NCI-H69 (cell line): ENCODE measurements at regions not wholly inside any gene's neighbourhood (a gene's known extent, or its start where the extent isn't known, plus 50 kb on each side); places are given as distances from the start of the nearest gene placed in this dataset.
A peak's percentile ranks its signal among the peaks of the same experiment; 100 is the strongest.
"Not testable (repeated sequence)": the region's sequence is repeated elsewhere in the genome, so short reads cannot be mapped to it uniquely, and the experiment has no call there.

ENCODE experiments used
- DNase-seq: peaks from one replicate; lab custom pipeline; 2025; lab: John Stamatoyannopoulos, UW

DNA sequence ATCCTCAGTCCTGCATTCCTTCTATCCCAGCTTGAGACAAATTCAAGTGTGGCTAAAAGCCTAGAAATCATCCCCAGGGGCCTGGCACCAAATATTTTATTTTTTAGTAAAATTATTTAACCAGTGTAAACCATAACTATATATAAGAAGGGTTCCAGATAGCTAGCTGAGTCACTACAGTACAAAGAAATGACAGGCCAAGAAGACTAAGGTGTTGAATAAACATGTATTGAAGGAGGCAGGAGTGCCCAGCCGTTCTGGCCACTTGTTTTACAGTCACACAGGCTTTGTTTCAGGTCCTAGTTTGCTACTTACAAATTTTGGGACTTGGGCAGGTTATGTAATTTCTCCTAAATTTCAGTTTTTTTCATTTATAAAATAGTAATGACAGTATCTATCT lies 225.9 kb upstream of the PITX2 start:
- DNase-seq, result no peak

GRCh38 chr4:110849461-110849860 lies 226.6 kb upstream of the PITX2 start:
- no peak for DNase-seq

- peak; percentile 67 for DNase-seq
These were observed 227.9 kb upstream of the PITX2 start for GRCh38 chr4:110850461-110851442.

GRCh38 chr4:110851989-110852388 lies 229.1 kb upstream of the PITX2 start:
- no peak for DNase-seq

DNA sequence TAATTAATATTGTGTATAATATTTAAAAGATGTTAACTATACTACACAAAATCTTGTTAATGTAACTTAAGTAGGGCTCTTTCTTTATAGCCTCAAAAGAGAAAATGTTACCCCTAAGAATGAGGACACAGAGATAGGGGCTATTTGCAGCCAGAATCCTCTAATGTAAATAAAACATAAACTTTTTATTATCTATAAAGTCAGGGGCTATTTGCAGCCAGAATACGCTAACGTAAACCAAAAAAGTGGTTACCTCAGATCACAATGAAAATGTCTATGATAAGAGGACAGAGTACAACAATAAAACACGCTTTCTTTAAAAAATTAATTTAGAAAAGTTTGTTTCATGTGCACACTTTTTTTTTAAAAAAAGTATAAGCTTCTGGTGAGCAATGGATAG lies 229.9 kb upstream of the PITX2 start:
- DNase-seq, result no peak

DNA sequence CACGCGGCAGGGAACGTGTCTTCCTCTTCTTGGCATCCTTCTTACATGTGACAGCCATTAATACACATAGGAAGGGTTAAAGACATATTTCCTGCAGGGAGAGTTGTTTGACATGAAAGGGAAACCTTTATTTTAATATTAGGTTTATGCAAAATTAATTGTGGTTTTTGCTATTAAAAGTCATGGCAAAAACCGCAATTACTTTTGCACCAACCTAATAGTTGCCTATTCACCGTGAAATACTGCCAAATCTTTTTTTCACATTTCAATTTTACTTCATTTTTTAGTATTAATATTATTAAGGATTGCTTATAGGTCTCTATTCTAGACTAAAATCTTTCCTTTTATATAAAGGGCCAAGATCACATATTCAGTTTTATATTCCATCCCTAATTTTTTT lies 230.4 kb upstream of the PITX2 start:
- no peak for DNase-seq

DNA sequence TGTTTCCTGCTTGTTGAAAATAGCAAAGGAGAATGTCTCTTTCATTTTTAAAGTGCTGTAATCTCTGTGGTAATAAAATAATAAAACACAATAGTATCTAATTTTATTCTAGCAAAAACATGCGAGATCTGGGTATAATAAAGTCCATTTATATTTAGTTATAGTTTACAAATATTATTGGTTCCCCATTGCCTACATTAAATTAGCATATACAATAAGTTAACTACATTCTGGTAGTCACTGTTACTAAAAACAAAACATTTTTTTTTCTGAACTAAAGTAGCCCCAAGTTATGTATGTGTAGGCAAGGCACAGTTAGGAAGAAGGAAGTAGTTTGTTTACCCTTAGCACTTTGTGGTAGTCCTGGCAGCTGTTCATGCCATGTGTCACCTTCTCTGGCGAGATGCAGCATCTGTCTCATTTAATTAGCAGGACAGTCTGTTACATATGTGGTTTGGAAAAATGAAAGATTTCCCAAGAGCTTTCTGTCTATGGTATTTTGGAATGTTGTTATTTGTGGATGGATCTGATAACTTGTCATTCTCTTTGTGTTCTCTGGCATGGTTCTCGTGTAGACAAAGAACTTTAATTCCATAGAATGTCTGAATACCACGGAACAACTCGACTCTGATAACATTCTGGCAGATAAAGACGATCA lies 231.3 kb upstream of the PITX2 start:
- DNase-seq, result peak; percentile 49

- no peak for DNase-seq
These were observed 237.2 kb upstream of the PITX2 start for GRCh38 chr4:110860125-110860524.

DNA sequence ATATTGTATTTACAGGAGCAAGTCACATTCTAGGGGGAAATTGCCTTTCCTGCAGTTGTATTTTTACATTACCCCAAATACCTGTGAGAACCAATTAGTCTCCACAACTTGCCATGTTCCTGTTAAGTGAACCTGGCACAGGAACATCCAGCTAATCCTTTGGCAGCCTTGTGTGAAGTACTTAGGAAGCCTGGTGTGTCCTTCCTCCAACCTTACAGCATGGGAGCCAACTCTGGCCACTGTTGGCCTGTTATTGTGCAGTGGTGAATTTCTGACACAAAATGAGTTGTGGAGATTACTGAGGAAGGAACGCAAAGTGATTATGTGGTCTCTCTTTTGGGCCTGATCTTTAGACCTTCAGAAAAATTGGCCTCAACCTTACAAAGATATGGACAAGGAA lies 238.0 kb upstream of the PITX2 start:
- DNase-seq, result no peak

GRCh38 chr4:110865611-110866259 lies 242.9 kb upstream of the PITX2 start:
- DNase-seq, result no peak

GRCh38 chr4:110867251-110867960 lies 244.5 kb upstream of the PITX2 start:
- peak; percentile 5 for DNase-seq

DNA sequence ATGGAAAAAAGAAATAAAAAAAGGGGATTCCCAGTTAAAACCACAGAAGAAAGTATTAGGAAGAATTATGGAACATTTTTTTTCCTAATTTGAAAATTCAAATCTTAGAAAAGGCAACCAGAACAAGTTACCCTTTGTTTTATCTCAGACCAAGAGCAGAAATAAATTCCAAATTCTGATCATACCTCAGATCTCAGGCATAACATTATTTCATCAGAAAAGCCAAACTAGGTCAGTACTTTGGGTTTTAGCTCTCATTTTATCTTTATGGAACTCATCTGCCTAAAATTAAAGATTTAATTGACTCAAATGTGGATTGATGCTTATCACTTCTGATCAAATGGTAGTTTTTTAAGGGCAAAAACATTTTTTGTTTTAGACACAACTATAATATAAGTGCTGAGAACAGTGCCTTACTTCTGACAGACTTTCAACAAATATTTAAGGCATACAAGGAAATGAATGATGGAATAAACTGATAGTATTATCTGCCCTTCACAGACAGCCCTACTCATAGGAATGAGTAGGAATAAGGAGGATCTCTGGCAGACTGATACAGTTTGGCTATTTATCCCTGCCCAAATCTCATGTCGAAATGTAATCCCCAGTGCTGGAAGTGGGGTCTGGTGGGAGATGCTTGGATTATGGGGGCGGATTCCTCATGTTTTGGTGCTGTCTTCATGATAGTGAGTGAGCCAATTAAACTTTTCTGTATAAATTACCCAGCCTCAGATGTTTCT lies 245.3 kb upstream of the PITX2 start:
- no peak for DNase-seq

DNA sequence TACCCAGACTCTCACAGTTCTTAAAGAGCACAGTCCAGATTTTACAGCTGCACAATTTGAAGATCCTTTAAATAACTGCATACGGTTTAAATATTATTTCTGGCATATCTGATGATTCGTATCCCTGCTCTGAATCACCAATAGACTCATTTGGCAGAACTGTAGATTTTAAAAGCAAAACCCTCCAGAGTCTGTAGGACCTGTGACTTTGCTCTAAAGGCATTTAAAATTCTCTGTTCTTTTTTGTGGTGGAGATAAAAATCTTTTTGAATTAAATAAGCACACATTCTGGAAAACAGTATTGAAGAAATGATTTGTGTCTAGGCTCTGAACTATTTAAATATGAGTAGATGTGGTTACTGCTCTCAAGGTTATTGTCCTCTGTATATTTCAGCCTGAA lies 246.2 kb upstream of the PITX2 start:
- DNase-seq, result no peak

GRCh38 chr4:110869862-110870572 lies 247.1 kb upstream of the PITX2 start:
- DNase-seq, result peak; percentile 60

- DNase-seq, result not testable (repeated sequence)
These were observed 253.3 kb upstream of the PITX2 start for GRCh38 chr4:110876214-110876613.

DNA sequence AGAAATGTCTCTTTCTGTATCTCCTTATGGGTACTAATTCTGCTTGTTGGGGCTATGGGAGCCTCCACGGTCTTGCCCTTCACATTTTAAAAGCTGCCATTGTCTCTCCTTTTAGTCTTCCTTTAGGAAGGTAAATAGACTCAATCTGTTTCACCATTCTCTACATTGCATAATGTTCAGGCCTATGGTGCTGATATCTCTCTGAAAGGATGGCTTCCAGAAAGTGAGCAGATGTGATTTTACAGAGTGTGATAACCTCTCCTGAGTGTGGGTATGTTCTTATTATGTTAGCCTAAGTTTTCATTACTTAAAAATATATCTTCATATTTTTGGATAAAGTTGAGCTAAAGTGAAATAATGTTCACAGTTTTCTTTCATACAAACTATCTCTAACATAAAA lies 254.0 kb upstream of the PITX2 start:
- peak; percentile 14 for DNase-seq

GRCh38 chr4:110877778-110878370 lies 255.0 kb upstream of the PITX2 start:
- no peak for DNase-seq

DNA sequence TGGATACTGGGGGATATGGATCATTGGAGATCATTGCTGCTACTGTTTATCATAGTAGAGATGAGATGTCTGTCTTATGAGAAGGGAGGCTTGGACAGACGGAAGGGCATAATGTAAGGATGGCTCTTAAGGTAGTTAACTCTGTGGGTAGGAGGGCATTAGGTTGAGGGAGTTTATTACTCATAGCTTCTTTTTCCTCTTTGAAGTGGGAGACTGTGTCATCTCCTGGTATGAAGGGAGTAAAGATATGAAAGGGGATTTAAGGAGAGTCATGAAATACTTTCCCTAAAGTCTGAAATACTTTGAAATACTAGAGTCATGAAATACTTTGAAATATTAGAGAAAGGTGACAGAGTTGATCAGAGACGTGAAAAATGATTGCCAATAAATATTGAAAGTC lies 255.5 kb upstream of the PITX2 start:
- no peak for DNase-seq

- no peak for DNase-seq
These were observed 256.1 kb upstream of the PITX2 start for GRCh38 chr4:110878956-110879355.

GRCh38 chr4:110886270-110886669 lies 263.4 kb upstream of the PITX2 start:
- peak; percentile 22 for DNase-seq
